ENCODE measurements at regions not wholly inside any gene's neighbourhood (a gene's known extent, or its start where the extent isn't known, plus 50 kb on each side); places are given as distances from the start of the nearest gene placed in this dataset.

DNA sequence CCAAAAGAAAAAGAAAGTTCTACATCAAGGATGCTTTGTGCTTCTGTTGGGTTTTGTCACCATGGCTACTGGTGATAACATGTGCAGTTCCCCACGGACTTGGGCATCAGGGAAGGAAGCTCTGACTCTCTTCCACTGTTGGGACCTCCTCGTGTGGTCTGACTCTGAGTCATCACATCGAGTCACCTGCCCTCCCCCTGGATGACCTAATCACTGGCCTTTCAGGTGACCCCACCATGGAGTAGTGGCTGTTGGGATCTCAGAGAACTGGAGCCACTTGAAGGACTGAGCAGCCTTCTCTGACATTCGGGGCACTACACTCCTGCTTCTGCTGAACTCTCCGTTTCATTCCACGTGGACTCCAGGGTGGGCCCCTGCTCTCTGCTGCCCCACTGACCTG lies 60.8 kb upstream of the DOCK1 start:
- TF ChIP-seq TCF7L2 (IDR thresholded peaks at IDR 0.05; ENCODE audit: low read depth, low read length) (no peak), SIN3A (IDR thresholded peaks at IDR 0.05; ENCODE audit: borderline replicate concordance, insufficient read depth, low read depth, low read length) (no peak), POLR2AphosphoS5 (IDR thresholded peaks at IDR 0.05; ENCODE audit: low read depth, low read length) (no peak)
- TF ChIP-seq, protein P1, sequence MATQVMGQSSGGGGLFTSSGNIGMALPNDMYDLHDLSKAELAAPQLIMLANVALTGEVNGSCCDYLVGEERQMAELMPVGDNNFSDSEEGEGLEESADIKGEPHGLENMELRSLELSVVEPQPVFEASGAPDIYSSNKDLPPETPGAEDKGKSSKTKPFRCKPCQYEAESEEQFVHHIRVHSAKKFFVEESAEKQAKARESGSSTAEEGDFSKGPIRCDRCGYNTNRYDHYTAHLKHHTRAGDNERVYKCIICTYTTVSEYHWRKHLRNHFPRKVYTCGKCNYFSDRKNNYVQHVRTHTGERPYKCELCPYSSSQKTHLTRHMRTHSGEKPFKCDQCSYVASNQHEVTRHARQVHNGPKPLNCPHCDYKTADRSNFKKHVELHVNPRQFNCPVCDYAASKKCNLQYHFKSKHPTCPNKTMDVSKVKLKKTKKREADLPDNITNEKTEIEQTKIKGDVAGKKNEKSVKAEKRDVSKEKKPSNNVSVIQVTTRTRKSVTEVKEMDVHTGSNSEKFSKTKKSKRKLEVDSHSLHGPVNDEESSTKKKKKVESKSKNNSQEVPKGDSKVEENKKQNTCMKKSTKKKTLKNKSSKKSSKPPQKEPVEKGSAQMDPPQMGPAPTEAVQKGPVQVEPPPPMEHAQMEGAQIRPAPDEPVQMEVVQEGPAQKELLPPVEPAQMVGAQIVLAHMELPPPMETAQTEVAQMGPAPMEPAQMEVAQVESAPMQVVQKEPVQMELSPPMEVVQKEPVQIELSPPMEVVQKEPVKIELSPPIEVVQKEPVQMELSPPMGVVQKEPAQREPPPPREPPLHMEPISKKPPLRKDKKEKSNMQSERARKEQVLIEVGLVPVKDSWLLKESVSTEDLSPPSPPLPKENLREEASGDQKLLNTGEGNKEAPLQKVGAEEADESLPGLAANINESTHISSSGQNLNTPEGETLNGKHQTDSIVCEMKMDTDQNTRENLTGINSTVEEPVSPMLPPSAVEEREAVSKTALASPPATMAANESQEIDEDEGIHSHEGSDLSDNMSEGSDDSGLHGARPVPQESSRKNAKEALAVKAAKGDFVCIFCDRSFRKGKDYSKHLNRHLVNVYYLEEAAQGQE (IDR thresholded peaks at IDR 0.05; ENCODE audit: insufficient read depth in 1 of 2, low read depth in 2 of 2, low read length in 1 of 2), result no peak
- TF ChIP-seq, protein P2, sequence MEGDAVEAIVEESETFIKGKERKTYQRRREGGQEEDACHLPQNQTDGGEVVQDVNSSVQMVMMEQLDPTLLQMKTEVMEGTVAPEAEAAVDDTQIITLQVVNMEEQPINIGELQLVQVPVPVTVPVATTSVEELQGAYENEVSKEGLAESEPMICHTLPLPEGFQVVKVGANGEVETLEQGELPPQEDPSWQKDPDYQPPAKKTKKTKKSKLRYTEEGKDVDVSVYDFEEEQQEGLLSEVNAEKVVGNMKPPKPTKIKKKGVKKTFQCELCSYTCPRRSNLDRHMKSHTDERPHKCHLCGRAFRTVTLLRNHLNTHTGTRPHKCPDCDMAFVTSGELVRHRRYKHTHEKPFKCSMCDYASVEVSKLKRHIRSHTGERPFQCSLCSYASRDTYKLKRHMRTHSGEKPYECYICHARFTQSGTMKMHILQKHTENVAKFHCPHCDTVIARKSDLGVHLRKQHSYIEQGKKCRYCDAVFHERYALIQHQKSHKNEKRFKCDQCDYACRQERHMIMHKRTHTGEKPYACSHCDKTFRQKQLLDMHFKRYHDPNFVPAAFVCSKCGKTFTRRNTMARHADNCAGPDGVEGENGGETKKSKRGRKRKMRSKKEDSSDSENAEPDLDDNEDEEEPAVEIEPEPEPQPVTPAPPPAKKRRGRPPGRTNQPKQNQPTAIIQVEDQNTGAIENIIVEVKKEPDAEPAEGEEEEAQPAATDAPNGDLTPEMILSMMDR (IDR thresholded peaks at IDR 0.05), result no peak
- POLR2A ChIA-PET, result no interaction called here
- no peaks in the 10 kb centered on the region for H3K4me1 ChIP-seq (ENCODE audit: control insufficient read depth, insufficient read depth, low read length)
- no peaks in the 10 kb centered on the region for H3K36me3 ChIP-seq (ENCODE audit: control insufficient read depth, insufficient read depth, low read length)
- no TSS peak for BruUV-seq (replicated peaks)
- no peak overlapping the region for H3K27ac ChIP-seq (ENCODE audit: low read length)
- H3K27me3 ChIP-seq (ENCODE audit: control insufficient read depth, insufficient read depth, low read length), result no peaks in the 10 kb centered on the region; the same call in 1 of the 2 replicates
- CTCF ChIA-PET, result no interaction called here
- DNase-seq (ENCODE audit: low read depth, low spot score) (no peak), ATAC-seq (no peak)
- intact Hi-C loops (cut with micrococcal nuclease; ENCODE audit: unreplicated experiment) (no loop called here), in situ Hi-C loops (cut with HindIII; ENCODE audit: low pct_unique_long_range_greater_than_20kb, low sequenced_read_pairs) (no loop called here)
- H3K9me3 ChIP-seq (ENCODE audit: control insufficient read depth, insufficient read depth, low read depth, low read length), result no peaks in the 10 kb centered on the region
- H3K4me3 ChIP-seq (ENCODE audit: low read depth in 2 of 2, low read length in 2 of 2), result no peak overlapping the region

DNA sequence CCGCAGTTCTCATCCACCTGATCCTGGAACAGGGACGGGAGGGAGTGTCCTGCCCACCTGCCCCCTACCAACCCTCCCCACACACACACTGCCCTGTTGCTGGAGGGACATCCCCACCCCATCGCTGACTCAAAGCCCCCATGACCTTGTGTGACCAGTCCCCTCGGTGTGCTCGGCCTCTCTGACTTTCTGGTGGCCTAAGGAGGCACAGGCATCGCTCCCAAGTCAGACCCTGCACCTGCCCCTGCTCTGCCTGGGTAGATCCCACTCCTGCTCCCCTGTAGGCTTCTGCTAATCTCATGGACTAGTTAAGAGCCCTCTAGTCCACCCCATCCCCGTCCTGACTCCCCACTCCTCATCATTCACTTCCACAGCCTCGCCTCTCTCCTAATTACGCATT lies 58.8 kb upstream of the DOCK1 start:
- Histone ChIP-seq H3K4me1 (ENCODE audit: control insufficient read depth, insufficient read depth, low read length) (no peaks in the 10 kb centered on the region), H3K4me3 (ENCODE audit: low read depth in 2 of 2, low read length in 2 of 2) (no peak overlapping the region), H3K27me3 (ENCODE audit: control insufficient read depth, insufficient read depth, low read length) (peaks cover 7% of the 10 kb centered on the region; the same call in 1 of the 2 replicates), H3K36me3 (ENCODE audit: control insufficient read depth, insufficient read depth, low read length) (no peaks in the 10 kb centered on the region), H3K9me3 (ENCODE audit: control insufficient read depth, insufficient read depth, low read depth, low read length) (no peaks in the 10 kb centered on the region), H3K27ac (ENCODE audit: low read length) (no peak overlapping the region)
- intact Hi-C loops (cut with micrococcal nuclease; ENCODE audit: unreplicated experiment) (no loop called here), in situ Hi-C loops (cut with HindIII; ENCODE audit: low pct_unique_long_range_greater_than_20kb, low sequenced_read_pairs) (no loop called here)
- CTCF ChIA-PET, result no interaction called here
- ATAC-seq (no peak), DNase-seq (ENCODE audit: low read depth, low spot score) (no peak)
- no TSS peak for BruUV-seq (replicated peaks)
- TF ChIP-seq, protein P2 (IDR thresholded peaks at IDR 0.05), result no peak
- TF ChIP-seq SIN3A (IDR thresholded peaks at IDR 0.05; ENCODE audit: borderline replicate concordance, insufficient read depth, low read depth, low read length) (no peak), TCF7L2 (IDR thresholded peaks at IDR 0.05; ENCODE audit: low read depth, low read length) (no peak), POLR2AphosphoS5 (IDR thresholded peaks at IDR 0.05; ENCODE audit: low read depth, low read length) (no peak)
- TF ChIP-seq, protein P1 (IDR thresholded peaks at IDR 0.05; ENCODE audit: insufficient read depth in 1 of 2, low read depth in 2 of 2, low read length in 1 of 2), result no peak
- POLR2A ChIA-PET, result no interaction called here

Data from Panc1 (cell line).